NCI-H2227 (cell line): ENCODE measurements at regions not wholly inside any gene's neighbourhood (a gene's known extent, or its start where the extent isn't known, plus 50 kb on each side); places are given as distances from the start of the nearest gene placed in this dataset.
"Not testable (repeated sequence)": the region's sequence is repeated elsewhere in the genome, so short reads cannot be mapped to it uniquely, and the experiment has no call there.

Experiments used
- DNase-seq: peaks from one replicate; lab custom pipeline; 2025; ENCODE audit not compliant: unreplicated experiment; lab: John Stamatoyannopoulos, UW

DNA sequence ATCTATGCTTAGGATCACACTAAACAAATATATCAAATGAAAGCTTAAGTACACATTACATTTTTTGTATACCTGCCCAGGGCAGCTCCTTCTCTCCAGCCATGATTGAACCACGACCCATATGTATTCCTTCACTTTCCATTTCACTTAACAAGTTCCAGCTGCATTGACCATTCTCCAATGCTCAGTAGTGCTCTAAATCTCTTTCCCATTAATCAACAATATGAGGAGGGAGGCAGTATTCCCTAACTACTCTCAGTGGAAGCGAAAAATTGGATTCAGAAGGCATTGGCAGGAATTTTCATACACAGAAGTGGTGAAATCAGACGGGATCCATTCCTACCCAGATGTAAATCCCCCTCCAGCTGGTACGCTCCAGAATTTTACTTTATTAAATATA, 372.0 kb upstream of the LUZP2 start:
- no peak for DNase-seq

DNA sequence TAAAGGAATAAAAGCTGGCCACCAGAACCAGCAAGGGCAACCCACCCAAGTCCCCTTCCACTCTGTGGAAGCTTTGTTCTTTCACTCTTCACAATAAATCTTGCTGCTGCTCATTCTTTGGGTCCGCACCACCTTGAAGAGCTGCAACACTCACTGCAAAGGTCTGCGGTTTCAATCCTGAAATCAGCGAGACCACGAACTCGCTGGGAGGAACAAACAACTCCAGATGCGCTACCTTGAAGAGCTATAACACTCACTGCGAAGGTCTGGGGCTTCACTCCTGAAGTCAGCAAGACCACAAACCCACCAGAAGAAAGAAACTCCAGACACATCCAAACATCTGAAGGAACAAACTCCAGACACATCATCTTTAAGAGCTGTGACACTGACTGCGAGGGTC, 365.2 kb upstream of the LUZP2 start:
- no peak for DNase-seq

DNA sequence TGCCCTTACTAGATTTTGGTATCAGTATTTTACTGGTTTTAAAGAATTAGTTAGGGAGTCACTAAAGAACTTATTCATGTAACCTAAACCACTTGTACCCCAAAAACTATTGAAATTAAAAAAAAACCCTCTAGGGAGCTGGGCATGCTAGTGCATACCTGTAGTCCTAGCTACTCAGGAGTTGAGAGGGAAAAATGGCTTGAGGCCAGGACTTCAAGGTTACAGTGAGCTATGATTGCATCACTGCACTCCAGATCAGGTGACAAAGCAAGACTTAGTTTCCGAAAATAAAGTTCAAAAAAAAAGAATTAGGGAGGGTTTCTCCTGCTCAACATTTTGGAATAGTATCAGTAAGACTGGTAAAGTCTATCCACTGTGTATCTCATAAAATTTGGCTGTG, 364.4 kb upstream of the LUZP2 start:
- no peak for DNase-seq

DNA sequence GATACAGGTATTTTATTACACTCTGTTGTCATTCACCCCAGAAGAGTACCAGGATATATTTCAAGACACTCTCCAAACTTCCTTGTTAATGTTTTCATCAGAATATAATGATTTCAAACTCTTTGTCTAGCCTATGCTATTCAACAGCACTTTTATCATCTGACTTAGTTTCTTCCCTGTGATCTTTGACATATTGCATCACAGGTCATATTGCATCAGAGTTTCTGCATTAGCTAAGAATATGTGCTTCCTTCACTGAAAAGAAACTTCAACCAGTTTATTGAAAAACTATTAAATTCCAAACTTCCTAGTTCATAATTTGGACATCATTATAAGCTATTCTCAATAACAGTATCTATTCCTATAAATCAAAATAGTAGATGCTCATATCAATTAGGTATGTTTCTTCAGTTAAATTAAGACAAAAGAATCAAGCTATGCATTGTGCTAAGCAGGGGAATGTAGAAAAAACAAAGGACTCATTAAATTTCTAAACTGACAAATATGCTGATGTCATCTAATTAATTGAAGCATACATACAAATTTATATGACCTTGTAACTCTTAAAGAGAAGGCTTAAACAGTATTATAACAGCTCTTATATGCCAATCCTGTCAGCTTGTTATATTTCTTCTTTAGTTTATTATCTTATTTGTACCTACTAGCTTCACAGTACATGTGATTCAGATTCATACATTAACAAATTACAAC, 361.8 kb upstream of the LUZP2 start:
- no peak for DNase-seq

DNA sequence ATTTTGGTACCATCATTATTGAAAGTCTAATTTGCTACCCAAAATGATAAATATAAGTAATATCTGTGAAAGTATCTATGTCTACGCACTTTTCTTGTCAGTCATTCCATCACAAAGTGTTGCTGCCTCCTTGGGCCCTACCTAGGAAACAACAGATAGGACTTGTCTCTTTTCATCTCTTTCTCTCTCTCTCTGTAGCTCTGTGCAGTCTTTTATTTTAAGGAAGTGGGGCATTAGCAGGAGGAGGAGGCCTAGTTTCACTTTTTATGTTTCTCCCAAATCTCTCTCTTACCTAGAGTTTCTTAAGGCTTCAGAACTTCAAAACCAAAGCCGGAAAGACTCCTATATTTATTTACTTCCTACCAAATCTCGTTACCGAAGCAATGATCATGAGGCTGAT, 354.8 kb upstream of the LUZP2 start:
- no peak for DNase-seq

DNA sequence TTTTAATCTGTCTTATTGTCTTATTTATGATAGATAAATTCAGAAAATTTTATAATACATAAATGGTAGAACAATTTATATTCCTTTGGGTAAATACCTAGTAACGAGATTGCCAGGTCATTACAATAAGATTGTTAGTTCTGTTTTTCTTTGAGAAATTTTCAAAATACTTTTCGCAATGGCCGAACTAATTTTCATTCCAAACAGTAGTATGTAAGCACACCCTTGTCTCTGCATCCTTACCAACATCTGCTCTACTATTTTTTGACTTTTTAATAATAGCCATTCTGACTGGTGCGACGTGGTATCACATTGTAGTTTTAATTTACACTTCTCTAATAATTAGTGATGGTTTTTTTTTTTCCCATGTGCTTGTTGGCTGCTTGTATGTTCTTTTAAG, 351.4 kb upstream of the LUZP2 start:
- no peak for DNase-seq

DNA sequence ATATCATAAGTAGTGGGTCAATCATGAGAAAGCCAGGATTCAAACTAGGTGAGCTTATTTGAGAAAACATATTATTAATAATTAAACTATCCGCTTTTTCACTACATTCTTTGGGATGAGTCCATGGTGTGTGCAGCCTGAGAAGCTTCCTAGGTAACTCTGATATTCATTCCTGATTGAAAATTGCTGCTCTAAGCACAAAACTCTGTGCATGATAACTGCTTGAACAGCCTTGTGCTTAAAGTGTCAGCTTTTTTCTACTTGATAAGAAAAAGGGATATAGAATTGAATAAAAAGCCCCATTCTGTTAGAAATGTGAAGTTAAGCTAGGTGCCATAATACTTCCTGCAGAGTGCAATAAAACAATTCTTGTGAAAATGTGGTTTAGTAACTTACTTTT, 343.5 kb upstream of the LUZP2 start:
- no peak for DNase-seq

DNA sequence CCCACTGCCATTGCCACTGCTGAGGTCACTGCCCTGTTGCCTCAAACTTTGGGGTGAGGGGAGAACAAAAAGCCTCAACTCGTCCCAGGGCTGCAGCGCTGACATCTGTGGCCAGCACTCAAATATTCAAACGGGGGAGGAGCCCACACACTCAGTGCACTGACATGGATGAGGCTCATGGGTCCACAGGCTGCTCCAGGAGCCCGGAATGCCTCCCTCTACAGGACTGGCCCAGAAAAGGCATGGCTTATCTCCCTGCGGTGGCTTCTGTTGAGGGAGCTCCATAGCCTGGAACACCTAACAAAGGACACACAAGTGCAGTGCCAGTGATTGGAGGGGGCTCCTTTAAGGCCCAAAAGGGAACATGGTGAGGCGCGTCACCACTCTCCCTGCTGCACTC, 341.1 kb upstream of the LUZP2 start:
- no peak for DNase-seq

DNA sequence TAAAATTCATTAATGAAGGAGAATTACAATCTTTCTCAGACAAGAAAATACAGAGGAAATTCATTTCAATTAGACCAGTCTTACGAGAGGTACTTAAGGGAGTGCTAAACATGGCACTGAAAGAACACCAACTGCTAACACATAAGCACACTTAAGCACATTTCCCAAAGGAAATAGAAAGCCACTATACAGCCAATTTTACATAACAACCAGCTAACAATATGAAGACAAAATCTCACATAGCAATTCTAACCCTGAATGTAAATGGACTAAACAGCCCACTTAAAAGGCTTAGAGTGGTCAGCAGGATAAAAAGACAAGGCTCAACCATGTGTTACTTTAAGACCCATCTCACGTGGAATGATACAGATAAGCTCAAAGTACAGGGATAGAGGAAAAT, 339.5 kb upstream of the LUZP2 start:
- no peak for DNase-seq

DNA sequence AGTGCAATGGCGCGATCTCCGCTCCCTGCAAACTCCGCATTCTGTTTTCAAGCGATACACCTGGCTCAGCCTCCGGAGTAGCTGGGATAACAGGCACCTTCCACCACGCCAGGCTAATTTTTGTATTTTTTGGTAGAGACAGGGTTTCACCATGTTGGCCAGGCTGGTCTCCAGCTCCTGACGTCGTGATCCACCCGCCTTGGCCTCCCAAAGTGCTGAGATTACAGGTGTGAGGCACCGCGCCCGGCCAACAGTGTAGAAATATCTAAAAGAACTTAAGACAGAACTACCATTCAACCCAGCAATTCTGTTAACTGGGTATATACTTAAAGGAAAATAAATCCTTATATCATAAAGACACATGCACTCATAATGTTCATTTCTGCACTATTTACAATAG, 335.3 kb upstream of the LUZP2 start:
- no peak for DNase-seq

DNA sequence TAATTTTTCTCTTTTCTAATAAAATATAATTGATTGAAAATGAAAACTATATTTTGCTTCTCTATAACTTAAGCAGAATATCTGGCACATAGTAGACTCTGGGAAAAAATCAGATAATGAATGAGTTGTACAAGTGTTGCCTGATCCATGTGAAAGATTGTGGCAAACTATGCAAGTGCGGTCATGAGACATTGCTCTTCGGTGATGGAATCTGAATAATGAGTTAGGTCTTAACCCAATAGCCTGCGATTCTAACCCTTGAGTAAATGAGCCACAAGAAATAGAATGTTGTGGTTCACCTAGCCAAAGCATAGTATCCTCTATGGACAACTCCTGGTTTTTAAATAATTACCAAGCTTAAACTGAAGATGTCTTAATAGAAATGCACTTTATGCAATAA, 333.7 kb upstream of the LUZP2 start:
- DNase-seq, result no peak

DNA sequence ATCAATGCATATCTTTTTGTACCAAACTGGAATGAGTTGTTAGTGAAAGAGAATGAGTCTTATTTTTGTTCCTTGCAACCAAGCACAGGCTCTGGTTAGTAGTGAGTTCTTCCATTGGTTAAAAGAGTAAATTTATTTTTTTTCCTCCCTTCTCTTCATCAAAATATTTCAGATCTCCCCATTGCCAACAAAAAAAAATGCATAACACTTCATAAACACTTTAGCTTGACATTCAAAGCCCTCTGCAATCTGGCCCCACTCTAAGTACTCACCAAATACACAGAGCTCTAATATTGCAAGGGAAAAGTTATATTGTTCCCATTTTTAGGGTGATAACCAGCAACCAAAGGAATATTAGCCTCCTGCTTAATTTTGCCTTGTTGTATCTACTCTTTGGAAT, 333.0 kb upstream of the LUZP2 start:
- DNase-seq, result no peak

DNA sequence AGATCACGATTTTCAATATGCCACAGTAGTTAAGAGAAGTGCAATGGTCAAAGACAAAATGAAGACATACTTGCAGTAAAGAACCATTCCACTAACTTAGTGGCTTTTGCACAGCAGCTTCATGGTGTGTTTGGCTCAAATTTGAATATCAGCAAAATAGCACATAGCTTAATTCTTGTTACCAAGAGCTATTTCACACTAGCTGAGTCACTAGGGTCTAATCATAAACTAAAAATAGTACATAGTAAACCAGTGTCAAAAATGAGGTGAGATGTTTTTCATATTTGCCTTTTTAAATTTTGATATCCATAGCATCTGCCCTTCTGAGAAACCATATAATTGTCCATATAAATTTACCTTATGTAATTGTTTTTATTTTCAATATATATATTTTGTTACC, 325.0 kb upstream of the LUZP2 start:
- no peak for DNase-seq

DNA sequence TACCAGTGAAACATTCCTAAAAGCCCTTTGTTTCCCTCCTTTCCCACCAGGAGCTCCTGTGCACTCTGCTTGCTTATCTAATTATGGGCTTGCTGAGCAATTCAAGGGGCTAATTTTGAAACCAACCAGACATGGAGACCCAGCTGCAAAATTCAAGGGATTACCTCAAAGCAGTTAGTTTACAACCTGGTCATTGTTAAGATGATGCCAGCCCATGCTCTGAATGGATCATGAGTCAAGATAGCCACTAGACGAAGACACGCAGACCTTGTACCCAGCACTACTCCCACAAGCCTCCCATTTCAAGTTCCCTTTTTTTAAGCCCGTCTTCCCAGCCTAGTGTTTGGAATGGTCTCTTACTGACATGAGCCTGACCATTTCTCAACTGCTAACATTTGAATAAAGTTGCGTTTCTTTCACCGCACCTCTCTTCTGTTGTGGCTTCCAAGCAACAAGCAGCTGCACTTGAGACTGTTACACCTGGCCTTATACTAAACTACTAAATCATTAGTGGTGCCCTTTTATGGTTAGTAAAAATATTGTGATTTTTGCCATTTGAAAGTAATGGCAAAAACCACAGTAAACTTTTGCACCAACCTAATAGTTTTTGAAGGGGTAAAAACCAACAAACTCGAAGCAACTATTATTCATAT, 315.3 kb upstream of the LUZP2 start:
- peak; percentile 34 for DNase-seq

DNA sequence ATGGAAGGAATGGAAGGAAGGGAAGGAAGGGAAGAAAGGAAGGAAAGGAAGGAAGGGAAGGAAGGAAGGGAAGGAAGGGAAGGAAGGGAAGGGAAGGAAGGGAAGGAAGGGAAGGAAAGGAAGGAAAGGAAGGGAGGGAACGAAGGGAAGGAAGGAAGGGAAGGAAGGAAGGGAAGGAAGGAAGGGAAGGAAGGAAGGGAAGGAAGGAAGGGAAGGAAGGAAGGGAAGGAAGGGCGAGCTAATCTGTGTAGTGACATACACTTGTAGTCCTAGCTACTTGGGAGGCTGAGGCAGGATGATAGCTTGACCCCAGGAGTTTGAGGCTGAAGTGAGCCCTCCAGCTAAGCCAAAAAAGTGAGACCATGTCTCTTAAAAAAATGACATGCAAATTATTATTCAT, 311.3 kb upstream of the LUZP2 start:
- not testable (repeated sequence) for DNase-seq

DNA sequence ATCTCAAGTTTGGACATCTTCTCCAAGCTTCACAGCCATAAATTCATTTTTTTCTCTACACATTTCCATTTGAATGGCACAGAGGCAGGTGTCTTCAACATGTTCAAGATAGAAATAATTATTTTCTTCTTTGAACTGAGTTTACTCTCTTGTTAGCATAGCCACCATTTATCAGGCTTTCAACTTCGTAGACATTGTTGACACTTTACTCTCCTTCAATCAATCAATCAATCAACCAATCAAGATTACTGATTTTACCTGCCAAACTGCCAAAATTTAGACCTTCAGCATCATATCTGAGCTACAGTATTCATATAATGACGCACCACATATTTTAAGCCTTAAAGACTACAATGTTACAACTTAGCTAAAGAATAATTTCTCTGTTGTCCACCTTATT, 300.1 kb upstream of the LUZP2 start:
- no peak for DNase-seq

DNA sequence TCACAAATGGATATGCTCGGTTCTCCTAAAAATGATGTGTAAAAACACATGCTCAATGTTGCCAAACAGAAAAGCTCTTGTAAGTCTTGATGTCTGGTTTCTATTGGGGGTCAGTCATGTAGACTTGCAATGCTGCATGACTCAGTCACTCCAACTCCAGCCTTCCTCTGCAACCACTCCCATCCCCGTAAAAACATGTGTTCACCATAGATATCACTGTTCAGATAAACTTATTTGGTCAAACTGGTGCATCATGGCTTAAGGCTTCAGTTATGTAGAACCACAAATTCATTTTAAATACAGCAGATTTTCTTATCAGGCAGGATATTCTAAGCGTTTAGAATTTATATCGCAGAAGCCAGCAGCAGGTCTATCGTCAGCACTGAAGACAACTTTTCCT, 298.4 kb upstream of the LUZP2 start:
- no peak for DNase-seq

DNA sequence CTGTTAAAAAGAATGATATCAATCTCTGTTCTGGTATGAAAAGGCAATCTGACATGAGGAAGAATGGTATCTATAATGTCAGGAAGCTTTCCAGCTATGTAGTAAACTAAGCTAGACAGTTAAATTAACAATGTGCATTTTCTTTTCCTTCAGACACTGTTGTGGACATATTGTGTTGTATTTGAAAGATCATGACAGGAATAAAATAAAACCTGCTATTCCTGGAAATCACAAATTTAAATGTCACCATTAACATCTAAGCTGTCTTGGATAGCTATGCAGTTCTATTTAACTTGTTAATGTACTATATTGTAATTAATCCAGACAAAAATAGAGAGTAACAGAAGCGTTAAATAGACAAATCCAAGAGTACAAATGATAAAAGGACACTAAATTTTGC, 297.4 kb upstream of the LUZP2 start:
- DNase-seq, result no peak

DNA sequence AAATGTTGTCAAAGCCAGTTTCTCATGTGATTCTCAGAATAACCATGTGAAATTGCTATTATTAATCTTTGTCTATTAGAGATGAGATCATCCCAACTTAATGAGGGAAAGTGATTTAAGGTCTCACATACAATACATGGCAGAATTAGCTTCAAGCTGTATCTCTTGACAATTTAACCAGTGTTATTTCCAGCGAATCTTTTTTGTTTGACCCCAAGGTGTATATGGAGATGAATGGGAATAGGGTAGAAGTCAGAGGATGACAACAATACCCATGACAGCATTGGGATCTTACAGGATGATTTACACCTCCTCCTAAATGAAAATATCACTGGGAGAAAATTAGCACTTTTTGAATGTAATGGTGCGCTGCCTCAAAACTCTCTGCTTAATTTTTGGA, 290.8 kb upstream of the LUZP2 start:
- DNase-seq, result peak; percentile 37

DNA sequence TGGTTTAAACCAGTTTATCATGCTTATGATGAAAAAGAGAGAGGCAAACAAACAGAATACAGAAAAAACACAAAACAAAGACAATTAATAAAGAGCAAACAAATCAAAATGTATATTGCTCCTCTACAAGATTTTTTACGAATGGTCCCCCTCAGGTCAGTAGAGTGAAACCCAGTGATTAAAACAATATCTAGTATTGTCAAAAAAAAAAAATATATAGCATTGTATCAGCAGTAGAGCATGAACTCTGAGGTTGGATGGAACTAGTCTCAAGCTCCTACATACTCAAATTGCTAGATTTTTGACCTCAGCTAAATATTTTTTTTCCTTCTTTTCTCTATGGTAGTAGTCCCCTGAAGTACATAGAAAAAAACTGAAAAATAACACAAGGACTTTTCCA, 290.3 kb upstream of the LUZP2 start:
- DNase-seq, result no peak

DNA sequence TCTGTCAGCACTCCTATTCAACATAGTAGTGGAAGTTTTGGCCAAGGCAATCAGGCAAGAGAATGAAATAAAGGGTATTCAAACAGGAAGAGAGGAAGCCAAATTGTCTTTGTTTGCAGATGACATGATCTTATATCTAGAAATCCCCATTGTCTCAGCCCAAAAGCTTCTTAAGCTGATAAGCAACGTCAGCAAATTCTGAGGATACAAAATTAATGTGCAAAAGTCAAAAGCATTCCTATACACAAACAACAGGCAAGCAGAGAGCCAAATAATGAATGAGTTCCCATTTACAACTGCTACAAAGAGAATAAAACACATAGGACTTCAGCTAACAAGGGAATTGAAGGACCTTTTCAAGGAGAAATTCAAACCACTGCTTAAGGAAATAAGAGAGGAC, 280.4 kb upstream of the LUZP2 start:
- DNase-seq, result no peak

DNA sequence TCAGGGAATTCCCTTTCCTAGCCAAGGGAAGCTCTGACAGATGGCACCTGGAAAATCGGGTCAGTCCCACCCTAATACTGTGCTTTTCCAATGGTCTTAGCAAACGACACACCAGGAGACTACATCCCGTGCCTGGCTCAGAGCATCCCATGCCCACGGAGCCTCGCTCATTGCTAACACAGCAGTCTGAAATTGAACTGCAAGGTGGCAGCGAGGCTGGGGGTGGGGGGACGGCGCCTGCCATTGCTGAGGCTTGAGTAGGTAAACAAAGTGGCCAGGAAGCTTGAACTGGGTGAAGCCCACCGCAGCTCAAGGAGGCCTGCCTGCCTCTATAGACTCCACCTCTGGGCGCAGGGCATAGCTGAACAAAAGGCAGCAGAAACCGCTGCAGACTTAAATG, 279.5 kb upstream of the LUZP2 start:
- DNase-seq, result not testable (repeated sequence)

DNA sequence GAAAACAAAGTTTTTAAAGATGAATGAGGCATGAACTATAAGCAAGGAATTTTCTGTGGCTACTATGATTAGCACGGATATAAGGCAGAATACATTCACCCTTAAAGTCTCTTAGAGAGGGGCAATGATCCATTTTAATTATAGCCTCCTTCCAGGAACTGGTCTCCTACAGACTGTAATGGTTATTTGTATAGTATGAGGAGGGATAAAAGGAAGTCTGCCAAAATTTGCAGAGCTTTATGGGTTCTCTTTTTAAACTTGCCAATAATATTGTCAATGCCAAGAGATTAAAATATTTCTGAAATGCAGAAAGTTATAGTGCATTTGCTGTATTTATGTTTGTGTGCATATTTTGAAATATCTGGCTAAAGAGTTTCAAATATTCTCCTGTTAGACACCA, 271.4 kb upstream of the LUZP2 start:
- no peak for DNase-seq
